GM12892 (cell line): ENCODE measurements at regions not wholly inside any gene's neighbourhood (a gene's known extent, or its start where the extent isn't known, plus 50 kb on each side); places are given as distances from the start of the nearest gene placed in this dataset.

Source experiments
- POLR2A ChIP-seq: IDR thresholded peaks from 2 replicates; pipeline ENCODE4 v1.6.1; 2011; ENCODE audit warnings: low read depth, low read length, control low read depth
- POLR2AphosphoS5 ChIP-seq: IDR thresholded peaks from 2 replicates; pipeline ENCODE4 v1.6.1; 2011; ENCODE audit warnings: low read depth, low read length, control low read depth

DNA sequence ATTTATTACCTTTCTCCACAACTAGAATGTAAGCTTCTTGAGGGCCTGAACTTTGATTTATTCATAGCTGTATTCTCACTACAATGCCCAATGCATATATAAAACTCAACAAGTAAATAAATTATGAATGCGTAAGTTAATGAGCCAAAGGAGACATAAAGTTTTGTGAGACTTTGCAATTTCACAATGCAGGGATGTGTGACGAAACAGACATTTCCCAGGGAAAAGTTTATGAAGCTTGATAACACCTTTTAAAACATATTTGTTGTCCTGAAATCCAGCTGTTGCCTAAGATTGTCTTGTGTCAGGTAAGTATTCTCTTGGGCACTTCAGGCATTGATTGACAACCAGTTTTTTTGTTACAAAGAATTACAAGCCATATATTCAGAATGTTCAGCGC, 800.1 kb downstream of the BRINP1 start:
- TF ChIP-seq POLR2AphosphoS5, result no peak
- no peak for TF ChIP-seq POLR2A
